ENCODE measurements at regions not wholly inside any gene's neighbourhood (a gene's known extent, or its start where the extent isn't known, plus 50 kb on each side); places are given as distances from the start of the nearest gene placed in this dataset.

DNA sequence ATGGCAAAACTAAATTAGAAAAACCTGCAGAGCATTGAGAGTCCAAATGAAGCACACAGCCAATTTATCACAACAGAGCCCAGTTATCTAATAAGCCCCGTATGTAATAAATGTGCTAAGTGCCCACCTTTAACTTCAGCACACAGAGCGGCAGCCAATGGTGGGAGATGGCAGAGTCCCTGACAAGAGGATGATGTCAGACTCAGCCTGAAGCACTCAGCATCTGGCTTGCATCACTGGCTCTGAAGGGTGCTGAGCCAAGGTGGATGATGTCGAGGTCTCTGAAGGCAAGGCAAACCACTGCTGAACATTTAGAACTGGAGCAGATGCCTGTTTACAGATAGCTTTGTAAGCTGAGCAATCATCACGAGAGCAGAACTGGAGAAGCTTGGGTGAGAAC is 118.3 kb downstream of the NUF2 start (continued):
- TF ChIP-seq, protein P1, sequence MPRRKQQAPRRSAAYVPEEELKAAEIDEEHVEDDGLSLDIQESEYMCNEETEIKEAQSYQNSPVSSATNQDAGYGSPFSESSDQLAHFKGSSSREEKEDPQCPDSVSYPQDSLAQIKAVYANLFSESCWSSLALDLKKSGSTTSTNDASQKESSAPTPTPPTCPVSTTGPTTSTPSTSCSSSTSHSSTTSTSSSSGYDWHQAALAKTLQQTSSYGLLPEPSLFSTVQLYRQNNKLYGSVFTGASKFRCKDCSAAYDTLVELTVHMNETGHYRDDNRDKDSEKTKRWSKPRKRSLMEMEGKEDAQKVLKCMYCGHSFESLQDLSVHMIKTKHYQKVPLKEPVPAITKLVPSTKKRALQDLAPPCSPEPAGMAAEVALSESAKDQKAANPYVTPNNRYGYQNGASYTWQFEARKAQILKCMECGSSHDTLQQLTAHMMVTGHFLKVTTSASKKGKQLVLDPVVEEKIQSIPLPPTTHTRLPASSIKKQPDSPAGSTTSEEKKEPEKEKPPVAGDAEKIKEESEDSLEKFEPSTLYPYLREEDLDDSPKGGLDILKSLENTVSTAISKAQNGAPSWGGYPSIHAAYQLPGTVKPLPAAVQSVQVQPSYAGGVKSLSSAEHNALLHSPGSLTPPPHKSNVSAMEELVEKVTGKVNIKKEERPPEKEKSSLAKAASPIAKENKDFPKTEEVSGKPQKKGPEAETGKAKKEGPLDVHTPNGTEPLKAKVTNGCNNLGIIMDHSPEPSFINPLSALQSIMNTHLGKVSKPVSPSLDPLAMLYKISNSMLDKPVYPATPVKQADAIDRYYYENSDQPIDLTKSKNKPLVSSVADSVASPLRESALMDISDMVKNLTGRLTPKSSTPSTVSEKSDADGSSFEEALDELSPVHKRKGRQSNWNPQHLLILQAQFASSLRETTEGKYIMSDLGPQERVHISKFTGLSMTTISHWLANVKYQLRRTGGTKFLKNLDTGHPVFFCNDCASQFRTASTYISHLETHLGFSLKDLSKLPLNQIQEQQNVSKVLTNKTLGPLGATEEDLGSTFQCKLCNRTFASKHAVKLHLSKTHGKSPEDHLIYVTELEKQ (tag by site-specific recombination; IDR thresholded peaks at IDR 0.05; ENCODE audit: borderline replicate concordance): no peak
- TF ChIP-seq, protein P2, sequence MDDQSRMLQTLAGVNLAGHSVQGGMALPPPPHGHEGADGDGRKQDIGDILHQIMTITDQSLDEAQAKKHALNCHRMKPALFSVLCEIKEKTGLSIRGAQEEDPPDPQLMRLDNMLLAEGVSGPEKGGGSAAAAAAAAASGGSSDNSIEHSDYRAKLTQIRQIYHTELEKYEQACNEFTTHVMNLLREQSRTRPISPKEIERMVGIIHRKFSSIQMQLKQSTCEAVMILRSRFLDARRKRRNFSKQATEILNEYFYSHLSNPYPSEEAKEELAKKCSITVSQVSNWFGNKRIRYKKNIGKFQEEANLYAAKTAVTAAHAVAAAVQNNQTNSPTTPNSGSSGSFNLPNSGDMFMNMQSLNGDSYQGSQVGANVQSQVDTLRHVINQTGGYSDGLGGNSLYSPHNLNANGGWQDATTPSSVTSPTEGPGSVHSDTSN (CRISPR knock-in tag; IDR thresholded peaks at IDR 0.05): no peak
- TF ChIP-seq ZNF529 (tag by site-specific recombination; IDR thresholded peaks at IDR 0.05; ENCODE audit: insufficient replicate concordance): no peak
- TF ChIP-seq ZBTB20 (tag by site-specific recombination; IDR thresholded peaks at IDR 0.05): no peak
- TF ChIP-seq ZNF549 (tag by site-specific recombination; IDR thresholded peaks at IDR 0.05): no peak
- no peak for TF ChIP-seq ZSCAN16 (tag by site-specific recombination; IDR thresholded peaks at IDR 0.05)
- TF ChIP-seq, protein P3, sequence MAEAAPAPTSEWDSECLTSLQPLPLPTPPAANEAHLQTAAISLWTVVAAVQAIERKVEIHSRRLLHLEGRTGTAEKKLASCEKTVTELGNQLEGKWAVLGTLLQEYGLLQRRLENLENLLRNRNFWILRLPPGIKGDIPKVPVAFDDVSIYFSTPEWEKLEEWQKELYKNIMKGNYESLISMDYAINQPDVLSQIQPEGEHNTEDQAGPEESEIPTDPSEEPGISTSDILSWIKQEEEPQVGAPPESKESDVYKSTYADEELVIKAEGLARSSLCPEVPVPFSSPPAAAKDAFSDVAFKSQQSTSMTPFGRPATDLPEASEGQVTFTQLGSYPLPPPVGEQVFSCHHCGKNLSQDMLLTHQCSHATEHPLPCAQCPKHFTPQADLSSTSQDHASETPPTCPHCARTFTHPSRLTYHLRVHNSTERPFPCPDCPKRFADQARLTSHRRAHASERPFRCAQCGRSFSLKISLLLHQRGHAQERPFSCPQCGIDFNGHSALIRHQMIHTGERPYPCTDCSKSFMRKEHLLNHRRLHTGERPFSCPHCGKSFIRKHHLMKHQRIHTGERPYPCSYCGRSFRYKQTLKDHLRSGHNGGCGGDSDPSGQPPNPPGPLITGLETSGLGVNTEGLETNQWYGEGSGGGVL (tag by site-specific recombination; IDR thresholded peaks at IDR 0.05): no peak

DNA sequence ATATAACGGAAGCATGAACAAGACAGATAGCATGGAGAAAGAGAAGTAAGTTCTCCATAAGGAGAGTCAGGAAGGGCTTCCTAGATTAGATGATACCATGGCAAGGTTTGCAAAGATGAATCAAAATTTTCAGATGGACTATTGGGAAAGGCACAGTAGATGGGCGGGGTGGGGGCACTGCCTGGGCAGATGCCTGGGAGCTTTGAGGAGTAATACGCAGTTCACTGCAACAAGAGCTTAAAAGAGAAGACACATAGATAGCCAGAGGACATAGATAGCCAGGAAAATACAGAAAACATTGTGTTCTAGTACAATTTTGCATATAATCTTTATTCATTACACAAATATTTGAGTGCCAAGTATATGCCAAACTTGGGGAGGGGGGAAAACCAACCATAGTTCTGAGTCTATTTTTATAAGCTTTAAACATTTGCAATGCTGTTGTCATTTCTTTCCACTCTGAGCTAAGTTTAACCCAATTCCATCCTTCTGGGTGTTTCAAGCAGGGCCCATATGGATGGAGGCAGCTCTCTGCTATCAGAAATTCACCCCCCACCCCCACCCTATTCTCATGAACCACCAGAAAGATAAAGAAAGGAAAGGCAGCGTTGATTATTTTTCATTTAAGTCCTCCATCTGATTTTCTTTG is 120.6 kb downstream of the NUF2 start:
- ChIA-PET POLR2A (no interaction called here), CTCF (interaction anchor here (0.6 kb wide), 1 partner anchor 566 kb away, joined by 3 read pairs; no protein-coding TSS in a partner anchor)
- no peaks in the 10 kb centered on the region for H3K36me3 ChIP-seq (ENCODE audit: control insufficient read depth in 2 of 2, insufficient read depth in 1 of 2, low read length in 2 of 2)
- H3K4me3 ChIP-seq (ENCODE audit: low read depth, low read length): no peak overlapping the region
- H3K4me1 ChIP-seq (ENCODE audit: control insufficient read depth, insufficient read depth, low read length): no peaks in the 10 kb centered on the region
- H3K9me3 ChIP-seq (ENCODE audit: control insufficient read depth, insufficient read depth, low read depth, low read length): no peaks in the 10 kb centered on the region
- no peak overlapping the region for H3K27ac ChIP-seq (ENCODE audit: extremely low read depth, low read depth, low read length)
- no peak for TF ChIP-seq ZNF529 (tag by site-specific recombination; IDR thresholded peaks at IDR 0.05; ENCODE audit: insufficient replicate concordance)
- TF ChIP-seq, protein P4, sequence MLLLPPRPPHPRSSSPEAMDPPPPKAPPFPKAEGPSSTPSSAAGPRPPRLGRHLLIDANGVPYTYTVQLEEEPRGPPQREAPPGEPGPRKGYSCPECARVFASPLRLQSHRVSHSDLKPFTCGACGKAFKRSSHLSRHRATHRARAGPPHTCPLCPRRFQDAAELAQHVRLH (tag by site-specific recombination; IDR thresholded peaks at IDR 0.05): no peak
- TF ChIP-seq ZNF23 (tag by site-specific recombination; IDR thresholded peaks at IDR 0.05; ENCODE audit: borderline replicate concordance): no peak
- no peak for TF ChIP-seq ZNF621 (tag by site-specific recombination; IDR thresholded peaks at IDR 0.05)
- TF ChIP-seq HOXD13 (CRISPR knock-in tag; IDR thresholded peaks at IDR 0.05; ENCODE audit: borderline replicate concordance): no peak
- TF ChIP-seq, protein P5, sequence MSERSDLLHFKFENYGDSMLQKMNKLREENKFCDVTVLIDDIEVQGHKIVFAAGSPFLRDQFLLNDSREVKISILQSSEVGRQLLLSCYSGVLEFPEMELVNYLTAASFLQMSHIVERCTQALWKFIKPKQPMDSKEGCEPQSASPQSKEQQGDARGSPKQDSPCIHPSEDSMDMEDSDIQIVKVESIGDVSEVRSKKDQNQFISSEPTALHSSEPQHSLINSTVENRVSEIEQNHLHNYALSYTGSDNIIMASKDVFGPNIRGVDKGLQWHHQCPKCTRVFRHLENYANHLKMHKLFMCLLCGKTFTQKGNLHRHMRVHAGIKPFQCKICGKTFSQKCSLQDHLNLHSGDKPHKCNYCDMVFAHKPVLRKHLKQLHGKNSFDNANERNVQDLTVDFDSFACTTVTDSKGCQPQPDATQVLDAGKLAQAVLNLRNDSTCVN (tag by site-specific recombination; optimal IDR thresholded peaks at IDR 0.05): no peak
- TF ChIP-seq ZNF274 (IDR thresholded peaks at IDR 0.05; ENCODE audit: low read length): no peak
- no peak for TF ChIP-seq ZNF274 (tag by site-specific recombination; IDR thresholded peaks at IDR 0.05; ENCODE audit: borderline replicate concordance)

DNA sequence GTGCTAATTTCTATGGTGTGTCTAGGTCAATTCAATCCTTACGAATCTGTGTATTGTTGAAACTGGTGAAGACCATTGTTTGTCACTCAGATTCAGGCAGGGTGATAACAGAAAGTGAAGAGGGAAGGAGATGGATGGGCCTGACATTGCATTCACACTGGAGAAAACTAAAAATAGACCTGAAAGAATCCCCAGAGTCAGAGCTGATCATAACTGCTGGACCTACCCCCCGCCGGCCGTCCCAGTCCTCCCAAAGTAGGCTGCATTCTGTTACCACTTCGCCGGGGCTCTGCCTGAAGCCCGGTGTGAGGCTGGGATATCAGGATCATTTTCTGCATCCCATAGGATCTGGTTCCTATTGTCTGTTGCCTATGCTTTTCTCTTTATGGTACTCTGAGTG is 121.1 kb downstream of the NUF2 start:
- Histone ChIP-seq H3K36me3 (ENCODE audit: control insufficient read depth in 2 of 2, insufficient read depth in 1 of 2, low read length in 2 of 2) (no peaks in the 10 kb centered on the region), H3K4me1 (ENCODE audit: control insufficient read depth, insufficient read depth, low read length) (no peaks in the 10 kb centered on the region), H3K9me3 (ENCODE audit: control insufficient read depth, insufficient read depth, low read depth, low read length) (no peaks in the 10 kb centered on the region), H3K27ac (ENCODE audit: extremely low read depth, low read depth, low read length) (no peak overlapping the region), H3K4me3 (ENCODE audit: low read depth, low read length) (no peak overlapping the region)
- POLR2A ChIA-PET: no interaction called here
- CTCF ChIA-PET: interaction anchor here (0.6 kb wide), 1 partner anchor 391 kb away, joined by 4 read pairs; no protein-coding TSS in a partner anchor
- no peak for TF ChIP-seq ZNF175 (tag by site-specific recombination; IDR thresholded peaks at IDR 0.05)
- TF ChIP-seq, protein P6, sequence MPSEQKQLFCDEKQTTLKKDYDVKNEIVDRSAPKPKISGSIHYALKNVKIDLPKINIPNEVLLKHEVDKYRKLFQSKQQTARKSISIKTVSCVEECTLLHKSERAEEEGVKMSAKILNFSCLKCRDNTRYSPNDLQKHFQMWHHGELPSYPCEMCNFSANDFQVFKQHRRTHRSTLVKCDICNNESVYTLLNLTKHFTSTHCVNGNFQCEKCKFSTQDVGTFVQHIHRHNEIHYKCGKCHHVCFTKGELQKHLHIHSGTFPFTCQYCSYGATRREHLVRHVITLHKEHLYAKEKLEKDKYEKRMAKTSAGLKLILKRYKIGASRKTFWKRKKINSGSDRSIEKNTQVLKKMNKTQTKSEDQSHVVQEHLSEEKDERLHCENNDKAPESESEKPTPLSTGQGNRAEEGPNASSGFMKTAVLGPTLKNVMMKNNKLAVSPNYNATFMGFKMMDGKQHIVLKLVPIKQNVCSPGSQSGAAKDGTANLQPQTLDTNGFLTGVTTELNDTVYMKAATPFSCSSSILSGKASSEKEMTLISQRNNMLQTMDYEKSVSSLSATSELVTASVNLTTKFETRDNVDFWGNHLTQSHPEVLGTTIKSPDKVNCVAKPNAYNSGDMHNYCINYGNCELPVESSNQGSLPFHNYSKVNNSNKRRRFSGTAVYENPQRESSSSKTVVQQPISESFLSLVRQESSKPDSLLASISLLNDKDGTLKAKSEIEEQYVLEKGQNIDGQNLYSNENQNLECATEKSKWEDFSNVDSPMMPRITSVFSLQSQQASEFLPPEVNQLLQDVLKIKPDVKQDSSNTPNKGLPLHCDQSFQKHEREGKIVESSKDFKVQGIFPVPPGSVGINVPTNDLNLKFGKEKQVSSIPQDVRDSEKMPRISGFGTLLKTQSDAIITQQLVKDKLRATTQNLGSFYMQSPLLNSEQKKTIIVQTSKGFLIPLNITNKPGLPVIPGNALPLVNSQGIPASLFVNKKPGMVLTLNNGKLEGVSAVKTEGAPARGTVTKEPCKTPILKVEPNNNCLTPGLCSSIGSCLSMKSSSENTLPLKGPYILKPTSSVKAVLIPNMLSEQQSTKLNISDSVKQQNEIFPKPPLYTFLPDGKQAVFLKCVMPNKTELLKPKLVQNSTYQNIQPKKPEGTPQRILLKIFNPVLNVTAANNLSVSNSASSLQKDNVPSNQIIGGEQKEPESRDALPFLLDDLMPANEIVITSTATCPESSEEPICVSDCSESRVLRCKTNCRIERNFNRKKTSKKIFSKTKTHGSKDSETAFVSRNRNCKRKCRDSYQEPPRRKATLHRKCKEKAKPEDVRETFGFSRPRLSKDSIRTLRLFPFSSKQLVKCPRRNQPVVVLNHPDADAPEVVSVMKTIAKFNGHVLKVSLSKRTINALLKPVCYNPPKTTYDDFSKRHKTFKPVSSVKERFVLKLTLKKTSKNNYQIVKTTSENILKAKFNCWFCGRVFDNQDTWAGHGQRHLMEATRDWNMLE (tag by site-specific recombination; conservative IDR thresholded peaks at IDR 0.05; ENCODE audit: low read depth): no peak
- no peak for TF ChIP-seq ZNF423 (tag by site-specific recombination; IDR thresholded peaks at IDR 0.05)
- TF ChIP-seq ZNF138 (tag by site-specific recombination; IDR thresholded peaks at IDR 0.05; ENCODE audit: borderline replicate concordance): no peak
- TF ChIP-seq ZNF473 (tag by site-specific recombination; IDR thresholded peaks at IDR 0.05): no peak

Data from HEK293 (cell line).